Myocyte (in vitro differentiated cells): ENCODE measurements at regions not wholly inside any gene's neighbourhood (a gene's known extent, or its start where the extent isn't known, plus 50 kb on each side); places are given as distances from the start of the nearest gene placed in this dataset.
"Not testable (repeated sequence)": the region's sequence is repeated elsewhere in the genome, so short reads cannot be mapped to it uniquely, and the experiment has no call there.

Source experiments
- DNase-seq: peaks from one replicate; pipeline ENCODE4 v3.0.0-alpha.2; 2012; ENCODE audit warnings: low read depth

DNA sequence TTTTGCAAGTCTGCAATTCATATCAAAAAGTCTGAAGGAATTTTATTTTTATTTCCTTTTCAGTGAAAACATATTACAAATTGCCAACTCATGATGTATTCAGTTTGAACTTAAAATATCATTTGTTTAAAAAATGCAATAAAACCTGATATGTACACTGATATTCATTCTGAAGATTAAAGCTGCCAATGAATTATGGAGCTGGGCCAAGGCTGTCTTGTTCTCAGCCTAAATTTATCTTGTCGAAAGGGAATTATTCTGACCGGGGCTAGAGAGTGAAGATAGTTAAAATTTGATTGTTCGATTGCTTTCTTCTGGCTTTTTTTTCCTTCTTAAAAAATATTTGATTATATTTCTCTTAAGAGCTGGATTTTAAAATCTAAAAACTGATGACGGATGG, 54.0 kb upstream of the RBFOX1 start:
- DNase-seq: no peak

DNA sequence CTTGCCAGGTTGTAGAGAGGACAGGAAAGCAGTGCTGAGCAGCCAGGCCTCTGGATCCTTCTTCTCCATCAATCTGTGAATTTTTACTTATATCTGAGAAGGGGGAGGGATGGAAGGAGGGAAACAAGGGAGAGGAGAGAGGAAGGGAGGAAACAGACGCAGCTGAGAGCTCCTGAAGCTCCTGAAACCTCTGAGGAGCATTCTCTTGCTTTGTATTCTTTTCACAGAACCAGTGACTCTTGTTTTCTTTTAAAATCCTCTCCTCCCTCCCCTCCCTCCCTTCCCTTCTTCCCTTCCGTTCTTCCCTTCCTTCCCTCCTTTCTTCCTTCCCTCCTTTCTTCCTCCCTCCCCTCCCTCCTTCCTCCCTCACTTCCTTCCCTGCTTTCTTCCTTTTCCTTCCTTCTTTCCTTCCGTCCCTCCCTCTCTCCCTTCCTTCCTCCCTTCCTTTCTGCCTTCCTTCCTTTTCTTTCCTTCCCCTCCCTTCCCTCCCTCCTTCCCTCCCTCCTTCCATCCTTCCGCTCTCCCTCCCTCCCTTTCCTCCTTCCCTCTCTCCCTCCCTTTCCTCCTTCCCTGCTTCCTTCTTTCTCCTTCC, 60.0 kb upstream of the RBFOX1 start:
- DNase-seq: no peak

GRCh38 chr16:7271486-7271885, 61.2 kb upstream of the RBFOX1 start:
- no peak for DNase-seq

GRCh38 chr16:7270823-7271222, 61.8 kb upstream of the RBFOX1 start:
- DNase-seq: peak; percentile 3

GRCh38 chr16:7270006-7270405, 62.6 kb upstream of the RBFOX1 start:
- DNase-seq: no peak

DNA sequence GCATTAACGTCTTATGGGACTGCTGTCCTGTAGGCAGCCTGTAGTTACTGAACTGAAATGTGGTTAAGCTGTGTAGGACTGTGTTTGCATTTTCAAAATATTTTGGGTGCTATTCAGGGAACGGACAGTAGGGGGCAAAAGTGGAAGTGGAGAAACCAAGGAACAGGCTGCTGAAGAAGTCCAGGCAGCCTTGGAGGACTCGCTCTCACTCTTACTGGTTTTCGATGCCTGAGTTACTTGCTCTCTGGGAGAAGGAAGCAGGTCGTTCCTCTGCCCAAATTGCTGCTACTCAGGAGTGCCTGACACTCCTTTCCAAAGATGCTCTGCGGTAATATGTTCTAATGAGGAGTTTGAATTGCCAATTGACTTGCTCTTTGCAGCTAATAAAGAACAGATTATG, 64.5 kb upstream of the RBFOX1 start:
- peak; percentile 59 for DNase-seq

GRCh38 chr16:7257016-7257415, 75.6 kb upstream of the RBFOX1 start:
- no peak for DNase-seq

GRCh38 chr16:7246578-7246977, 86.1 kb upstream of the RBFOX1 start:
- DNase-seq: no peak

- no peak for DNase-seq
These were observed 93.1 kb upstream of the RBFOX1 start for GRCh38 chr16:7239547-7239946.

DNA sequence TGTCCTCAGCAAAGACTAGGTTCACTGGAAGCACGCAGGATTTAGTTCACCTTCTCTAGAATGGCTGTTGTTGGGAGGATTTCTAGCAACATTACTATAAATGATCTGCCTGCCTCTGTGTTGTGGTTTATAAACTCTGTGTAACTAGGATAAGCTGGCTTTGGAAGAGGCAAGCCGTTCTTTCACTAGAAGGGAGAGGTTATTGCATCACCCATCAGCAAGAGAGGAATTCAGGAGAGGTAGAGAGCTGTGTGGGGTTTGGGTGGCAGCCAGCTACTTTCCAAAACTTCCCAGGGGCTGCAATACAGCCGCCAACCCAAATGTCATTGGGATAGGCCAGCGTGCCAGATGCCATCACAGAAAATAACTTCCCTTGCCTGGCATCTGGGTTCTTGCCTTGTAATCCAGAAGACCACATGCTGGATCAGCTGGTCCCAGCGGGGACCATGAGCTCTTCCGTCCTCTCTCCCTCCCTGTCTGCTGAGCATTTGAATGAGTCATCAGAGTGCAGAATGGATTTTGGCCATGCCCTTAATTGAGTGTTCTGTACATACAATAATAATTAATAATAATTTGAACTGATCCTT, 95.7 kb upstream of the RBFOX1 start:
- DNase-seq: peak; percentile 4

GRCh38 chr16:7233975-7234374, 98.7 kb upstream of the RBFOX1 start:
- no peak for DNase-seq

- no peak for DNase-seq
These were observed 100.9 kb upstream of the RBFOX1 start for GRCh38 chr16:7231762-7232161.

DNA sequence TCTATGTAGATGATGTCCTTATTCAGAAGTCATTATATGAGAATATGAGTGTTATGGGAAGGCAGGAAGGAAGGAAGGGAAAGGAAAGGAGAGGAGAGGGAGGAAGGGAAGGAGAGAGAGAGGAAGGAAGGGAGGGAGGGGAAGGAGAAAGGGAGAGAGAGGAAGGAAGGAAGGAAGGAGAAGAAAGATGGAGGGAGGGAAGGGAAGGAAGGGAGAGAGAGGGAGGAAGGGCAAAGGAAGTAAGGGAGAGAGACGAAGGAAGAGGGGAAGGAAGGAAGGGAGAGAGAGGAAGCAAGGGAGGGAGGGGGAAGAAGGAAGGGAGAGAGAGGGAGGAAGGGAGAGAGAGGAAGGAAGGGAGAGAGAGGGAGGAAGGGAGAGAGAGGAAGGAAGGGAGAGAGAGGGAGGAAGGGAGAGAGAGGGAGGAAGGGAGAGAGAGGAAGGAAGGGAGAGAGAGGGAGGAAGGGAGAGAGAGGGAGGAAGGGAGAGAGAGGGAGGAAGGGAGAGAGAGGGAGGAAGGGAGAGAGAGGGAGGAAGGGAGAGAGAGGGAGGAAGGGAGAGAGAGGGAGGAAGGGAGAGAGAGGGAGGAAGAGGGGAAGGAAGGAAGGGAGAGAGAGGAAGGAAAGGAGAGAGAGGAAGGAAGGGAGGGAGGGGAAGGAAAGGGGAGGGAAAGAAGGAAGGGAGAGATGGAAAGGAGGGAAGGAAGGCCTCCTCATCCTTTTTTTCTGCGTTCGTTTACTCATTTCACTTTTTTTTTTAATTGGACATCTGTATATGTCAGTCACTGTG, 103.0 kb upstream of the RBFOX1 start:
- DNase-seq: not testable (repeated sequence)

GRCh38 chr16:7227229-7227721, 105.4 kb upstream of the RBFOX1 start:
- no peak for DNase-seq

DNA sequence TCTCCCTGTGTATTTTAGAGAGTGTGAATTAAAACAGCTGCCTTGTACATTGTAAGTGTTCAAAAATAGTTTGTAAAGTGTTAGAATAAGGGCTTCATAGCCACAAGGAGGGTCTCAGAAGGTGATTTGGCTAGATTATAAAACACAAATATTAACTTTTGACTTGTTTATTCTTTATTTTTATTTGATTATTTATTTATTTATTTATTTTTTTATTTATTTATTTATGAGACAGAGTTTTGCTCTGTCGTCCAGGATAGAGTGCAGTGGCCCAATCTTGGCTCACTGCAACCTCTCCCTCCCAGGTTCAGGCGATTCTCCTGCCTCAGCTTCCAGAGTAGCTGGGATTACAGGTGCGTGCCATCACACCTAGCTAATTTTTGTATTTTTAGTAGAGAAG, 111.5 kb upstream of the RBFOX1 start:
- no peak for DNase-seq

- DNase-seq: no peak
These were observed 113.7 kb upstream of the RBFOX1 start for GRCh38 chr16:7218936-7219335.

GRCh38 chr16:7217797-7218196, 114.8 kb upstream of the RBFOX1 start:
- DNase-seq: no peak

DNA sequence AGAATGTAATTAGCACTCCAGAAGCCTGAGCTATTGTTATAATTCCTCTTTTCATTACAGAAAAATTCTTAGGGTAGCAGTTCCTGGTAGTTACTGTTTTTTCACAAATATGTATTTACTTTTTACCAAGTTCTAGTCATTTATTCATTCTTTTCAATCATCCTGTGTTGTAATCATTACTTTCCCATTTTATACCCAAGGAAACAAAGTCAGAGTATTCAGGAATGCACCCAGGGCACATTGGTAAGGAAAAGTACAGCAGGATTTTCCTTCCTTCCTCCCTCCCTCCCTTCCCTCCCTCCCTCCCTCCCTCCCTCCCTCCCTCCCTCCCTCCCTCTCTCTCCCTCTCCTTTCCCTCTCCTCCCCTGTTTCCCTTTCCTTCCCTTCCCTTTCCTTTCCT, 115.9 kb upstream of the RBFOX1 start:
- DNase-seq: no peak

DNA sequence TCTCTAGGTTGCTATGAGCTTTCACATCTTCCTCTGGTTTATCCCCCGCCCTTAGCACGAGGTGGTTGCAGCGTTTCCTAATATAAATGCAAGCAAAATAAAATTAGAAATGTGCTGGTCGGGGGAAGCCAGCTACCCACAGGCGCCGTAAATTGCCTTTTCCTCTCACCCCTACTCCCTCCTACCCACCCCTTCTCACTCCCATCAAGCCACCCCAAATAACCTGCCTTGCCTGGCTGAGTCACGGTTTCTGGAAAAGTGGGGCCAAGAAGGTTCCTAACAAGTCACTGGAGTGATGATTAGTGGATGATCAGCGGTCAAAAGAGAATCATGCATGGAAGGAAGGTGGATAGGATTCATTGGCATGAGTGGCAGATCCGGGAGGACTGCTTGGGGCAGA, 120.9 kb upstream of the RBFOX1 start:
- no peak for DNase-seq

DNA sequence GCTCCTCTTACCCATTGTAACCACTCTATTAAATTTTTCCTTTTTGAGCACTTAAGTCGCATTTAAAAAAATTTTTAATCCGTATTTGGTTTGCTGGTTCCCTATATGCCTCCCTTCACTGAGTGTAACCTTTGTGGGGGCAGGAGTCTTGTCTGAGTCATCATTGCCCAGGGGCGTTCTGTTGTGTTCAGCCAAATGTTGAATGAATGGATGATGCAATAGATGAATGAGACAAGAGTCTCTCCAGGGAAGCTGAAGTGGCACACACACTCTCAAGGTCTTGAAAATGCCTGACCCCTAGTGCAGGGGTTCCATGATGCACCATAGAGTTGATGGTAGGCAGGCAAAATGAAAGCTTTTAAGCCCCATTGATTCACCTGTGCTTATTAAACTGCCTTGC, 123.0 kb upstream of the RBFOX1 start:
- DNase-seq: no peak

- no peak for DNase-seq
These were observed 126.2 kb upstream of the RBFOX1 start for GRCh38 chr16:7206469-7206868.

DNA sequence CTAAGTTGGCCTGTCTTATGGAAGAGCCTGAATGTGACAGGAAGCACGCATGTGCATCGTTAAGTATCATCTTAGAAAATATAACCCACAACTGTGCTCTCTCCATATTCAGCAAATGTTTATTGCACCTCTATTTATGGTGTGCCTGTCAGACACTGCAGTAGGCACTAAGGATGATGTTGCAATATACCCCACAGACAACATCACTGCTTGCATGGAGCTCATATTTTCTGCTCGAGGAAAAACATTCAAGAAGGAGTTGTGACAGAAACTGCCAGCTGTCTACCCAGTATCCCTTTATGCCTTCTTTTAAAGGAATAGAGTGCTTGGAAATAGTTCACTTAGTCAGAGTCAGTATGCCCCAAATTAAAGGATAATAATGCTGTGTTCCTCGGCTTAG, 132.3 kb upstream of the RBFOX1 start:
- DNase-seq: no peak

DNA sequence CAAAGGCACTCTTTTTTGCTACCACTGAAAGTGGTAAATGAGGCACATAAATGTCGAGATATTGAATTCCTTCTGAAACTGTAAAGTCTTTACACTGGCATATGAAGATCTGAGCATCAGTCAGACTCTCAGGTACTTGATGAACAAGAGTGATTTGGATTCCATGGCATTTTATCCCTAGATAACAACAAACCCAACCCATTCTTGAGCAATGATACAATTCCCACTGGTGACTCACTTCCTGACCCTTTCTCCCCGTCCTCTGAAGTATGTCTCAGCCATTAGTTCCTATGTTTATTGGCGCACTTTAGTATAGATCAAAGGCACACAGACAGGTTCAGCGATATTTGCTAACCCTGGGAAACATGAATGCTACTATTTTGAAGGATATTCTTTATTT, 147.0 kb upstream of the RBFOX1 start:
- no peak for DNase-seq
